HL-60 (cell line): ENCODE measurements at regions not wholly inside any gene's neighbourhood (a gene's known extent, or its start where the extent isn't known, plus 50 kb on each side); places are given as distances from the start of the nearest gene placed in this dataset.

Experiments used
- CTCF ChIP-seq: IDR thresholded peaks from one replicate; pipeline ENCODE4 v1.5.1; 2011; ENCODE audit warnings: low read length, control low read depth, inconsistent platforms; ENCODE audit not compliant: insufficient read depth
- POLR2AphosphoS5 ChIP-seq: IDR thresholded peaks from 2 replicates; pipeline ENCODE4 v1.6.1; 2012; ENCODE audit warnings: low read depth

GRCh38 chr2:172270278-172271079 lies 156.9 kb upstream of the ITGA6 start:
- TF ChIP-seq CTCF (no peak), POLR2AphosphoS5 (no peak)
